Non-pigmented ciliary epithelial cell (primary cell): ENCODE measurements at regions not wholly inside any gene's neighbourhood (a gene's known extent, or its start where the extent isn't known, plus 50 kb on each side); places are given as distances from the start of the nearest gene placed in this dataset.
"Not testable (repeated sequence)": the region's sequence is repeated elsewhere in the genome, so short reads cannot be mapped to it uniquely, and the experiment has no call there.

ENCODE experiments used
- DNase-seq: peaks from one replicate; pipeline ENCODE4 v3.0.0-alpha.2; 2010; ENCODE audit warnings: low read depth

- DNase-seq, result no peak
Observed at GRCh38 chr1:189212606-189213005, 1265.1 kb downstream of the BRINP3 start.

GRCh38 chr1:189216886-189217285 is 1260.8 kb downstream of the BRINP3 start:
- no peak for DNase-seq

GRCh38 chr1:189217646-189218045 is 1260.0 kb downstream of the BRINP3 start:
- no peak for DNase-seq

GRCh38 chr1:189220750-189221149 is 1256.9 kb downstream of the BRINP3 start:
- no peak for DNase-seq

- DNase-seq, result not testable (repeated sequence)
Observed at GRCh38 chr1:189225794-189226145, 1251.9 kb downstream of the BRINP3 start.

- DNase-seq, result no peak
Observed at GRCh38 chr1:189226779-189227178, 1250.9 kb downstream of the BRINP3 start.

GRCh38 chr1:189237008-189237407 is 1240.7 kb downstream of the BRINP3 start:
- no peak for DNase-seq

- no peak for DNase-seq
Observed at GRCh38 chr1:189253601-189254350, 1223.9 kb downstream of the BRINP3 start.

- not testable (repeated sequence) for DNase-seq
Observed at GRCh38 chr1:189261128-189261527, 1216.5 kb downstream of the BRINP3 start.

GRCh38 chr1:189269011-189269410 is 1208.7 kb downstream of the BRINP3 start:
- DNase-seq, result peak; percentile 4

- no peak for DNase-seq
Observed at GRCh38 chr1:189274267-189274666, 1203.4 kb downstream of the BRINP3 start.

- DNase-seq, result no peak
Observed at GRCh38 chr1:189275796-189276195, 1201.9 kb downstream of the BRINP3 start.

- no peak for DNase-seq
Observed at GRCh38 chr1:189289346-189289745, 1188.3 kb downstream of the BRINP3 start.

- no peak for DNase-seq
Observed at GRCh38 chr1:189301235-189301634, 1176.4 kb downstream of the BRINP3 start.

GRCh38 chr1:189305279-189305678 is 1172.4 kb downstream of the BRINP3 start:
- DNase-seq, result no peak

- no peak for DNase-seq
Observed at GRCh38 chr1:189311915-189312314, 1165.7 kb downstream of the BRINP3 start.

GRCh38 chr1:189312499-189312898 is 1165.2 kb downstream of the BRINP3 start:
- DNase-seq, result no peak

- DNase-seq, result no peak
Observed at GRCh38 chr1:189313488-189313887, 1164.2 kb downstream of the BRINP3 start.

GRCh38 chr1:189315035-189315901 is 1162.4 kb downstream of the BRINP3 start:
- no peak for DNase-seq

GRCh38 chr1:189323091-189323490 is 1154.6 kb downstream of the BRINP3 start:
- peak; percentile 8 for DNase-seq

- DNase-seq, result not testable (repeated sequence)
Observed at GRCh38 chr1:189331071-189331470, 1146.6 kb downstream of the BRINP3 start.

- no peak for DNase-seq
Observed at GRCh38 chr1:189336115-189337100, 1141.3 kb downstream of the BRINP3 start.
